ENCODE measurements at regions not wholly inside any gene's neighbourhood (a gene's known extent, or its start where the extent isn't known, plus 50 kb on each side); places are given as distances from the start of the nearest gene placed in this dataset.
"Not testable (repeated sequence)": the region's sequence is repeated elsewhere in the genome, so short reads cannot be mapped to it uniquely, and the experiment has no call there.

GRCh38 chr3:176623468-176624150 is 573.7 kb downstream of the TBL1XR1 start:
- DNase-seq (no peak), ATAC-seq (no peak)
- H3K9me3 ChIP-seq = no peaks in the 10 kb centered on the region
- H3K36me3 ChIP-seq (ENCODE audit: low read depth) = no peaks in the 10 kb centered on the region
- intact Hi-C loops (cut with DNase I, micrococcal nuclease) = no loop called here
- H3K4me3 ChIP-seq = no peak overlapping the region
- no peak for TF ChIP-seq CTCF (IDR thresholded peaks at IDR 0.05)
- no peaks in the 10 kb centered on the region for H3K4me1 ChIP-seq (ENCODE audit: low read depth)

GRCh38 chr3:176619833-176620232 is 577.4 kb downstream of the TBL1XR1 start:
- Histone ChIP-seq H3K36me3 (ENCODE audit: low read depth) (no peaks in the 10 kb centered on the region), H3K4me1 (ENCODE audit: low read depth) (no peaks in the 10 kb centered on the region), H3K4me3 (no peak overlapping the region), H3K9me3 (no peaks in the 10 kb centered on the region)
- intact Hi-C loops (cut with DNase I, micrococcal nuclease) = no loop called here
- no peak for TF ChIP-seq CTCF (IDR thresholded peaks at IDR 0.05)
- DNase-seq (no peak), ATAC-seq (no peak)

GRCh38 chr3:176615826-176616225 is 581.5 kb downstream of the TBL1XR1 start:
- Histone ChIP-seq H3K9me3 (no peaks in the 10 kb centered on the region), H3K4me1 (ENCODE audit: low read depth) (no peaks in the 10 kb centered on the region), H3K36me3 (ENCODE audit: low read depth) (no peaks in the 10 kb centered on the region), H3K4me3 (no peak overlapping the region)
- ATAC-seq = no peak
- intact Hi-C loops (cut with DNase I, micrococcal nuclease) = no loop called here
- no peak for TF ChIP-seq CTCF (IDR thresholded peaks at IDR 0.05)
- DNase-seq = no peak

- DNase-seq = no peak
- Histone ChIP-seq H3K4me3 (no peak overlapping the region), H3K9me3 (no peaks in the 10 kb centered on the region), H3K36me3 (ENCODE audit: low read depth) (no peaks in the 10 kb centered on the region), H3K4me1 (ENCODE audit: low read depth) (no peaks in the 10 kb centered on the region)
- ATAC-seq = no peak
- intact Hi-C loops (cut with DNase I, micrococcal nuclease) = no loop called here
- TF ChIP-seq CTCF (IDR thresholded peaks at IDR 0.05) = no peak
Measured at GRCh38 chr3:176611703-176612102, 585.6 kb downstream of the TBL1XR1 start.

- no peak for TF ChIP-seq CTCF (IDR thresholded peaks at IDR 0.05)
- H3K4me3 ChIP-seq = no peak overlapping the region
- H3K9me3 ChIP-seq = no peaks in the 10 kb centered on the region
- DNase-seq (no peak), ATAC-seq (no peak)
- H3K4me1 ChIP-seq (ENCODE audit: low read depth) = no peaks in the 10 kb centered on the region
- H3K36me3 ChIP-seq (ENCODE audit: low read depth) = no peaks in the 10 kb centered on the region
- intact Hi-C loops (cut with DNase I, micrococcal nuclease) = no loop called here
Measured at GRCh38 chr3:176609361-176609760, 587.9 kb downstream of the TBL1XR1 start.

- ATAC-seq; H3K4me3 ChIP-seq; DNase-seq; H3K9me3 ChIP-seq; H3K36me3 ChIP-seq (ENCODE audit: low read depth); intact Hi-C loops (cut with DNase I, micrococcal nuclease); H3K4me1 ChIP-seq (ENCODE audit: low read depth): not testable (repeated sequence)
Measured at GRCh38 chr3:176605553-176605952, 591.7 kb downstream of the TBL1XR1 start.

Measured in mucosa of descending colon (tissue), 3 donors.